NCI-H1694 treated with DMSO at 0.1 percent for 48 hours (cell line): ENCODE measurements at regions not wholly inside any gene's neighbourhood (a gene's known extent, or its start where the extent isn't known, plus 50 kb on each side); places are given as distances from the start of the nearest gene placed in this dataset.

Experiments
- DNase-seq: peaks from one replicate; lab custom pipeline; 2025; lab: John Stamatoyannopoulos, UW

DNA sequence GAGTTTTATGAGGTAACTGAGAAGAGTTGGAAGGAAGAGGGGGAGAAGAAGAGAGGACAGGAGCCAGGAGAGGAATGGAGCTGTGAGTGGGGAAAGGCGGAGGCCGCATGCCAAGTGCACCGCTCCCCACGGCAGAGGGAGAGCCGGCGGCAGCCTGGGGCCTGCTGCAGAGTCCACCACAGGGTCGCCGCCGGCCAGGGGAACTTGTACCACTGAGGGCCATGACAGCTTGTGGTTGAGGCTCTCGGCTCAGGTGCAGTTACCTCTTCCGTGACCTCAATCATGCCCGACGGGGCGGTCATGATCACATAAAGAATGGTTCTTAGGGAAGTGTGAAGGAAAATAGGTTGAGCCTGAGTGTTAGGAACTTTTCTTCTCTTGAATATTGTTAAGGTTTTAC, 325.0 kb downstream of the SNAPC1 start:
- DNase-seq, result no peak

DNA sequence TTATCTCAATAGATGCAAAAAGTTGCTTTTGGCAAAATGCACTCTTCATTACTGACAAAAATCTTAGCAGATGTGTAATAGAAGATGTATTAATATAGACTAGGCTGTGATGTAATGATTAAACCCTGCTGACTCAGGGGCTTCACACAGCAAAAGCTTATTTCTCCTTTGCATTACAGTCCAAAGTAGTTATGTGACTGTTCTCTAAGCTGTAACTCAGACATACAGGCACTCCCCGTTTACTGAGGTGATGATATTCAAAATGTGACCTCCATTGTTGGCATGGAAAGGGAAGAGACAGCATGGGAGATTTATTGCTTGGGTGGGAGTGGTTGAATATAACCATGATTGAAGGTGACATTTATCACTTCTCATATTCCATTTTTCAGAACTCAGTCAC, 331.5 kb downstream of the SNAPC1 start:
- DNase-seq, result no peak

DNA sequence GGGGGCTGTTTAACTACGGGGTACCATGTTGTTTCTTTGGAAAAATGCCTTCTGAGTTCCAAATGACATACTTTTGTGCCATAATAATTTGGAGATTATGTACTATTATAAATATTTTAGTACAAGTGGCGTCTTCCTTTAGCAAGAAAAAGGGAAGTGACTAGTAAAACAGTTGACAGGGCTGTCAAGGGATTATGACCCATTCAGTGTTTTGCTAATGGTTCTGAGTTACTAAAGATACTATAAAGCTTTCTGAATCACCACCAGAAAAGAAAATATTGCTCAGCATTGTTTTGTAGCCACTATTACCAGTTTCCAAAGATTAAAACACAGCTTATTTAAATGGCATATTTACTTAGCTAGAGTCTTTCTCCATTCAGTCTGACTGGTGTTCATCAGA, 334.9 kb downstream of the SNAPC1 start:
- no peak for DNase-seq

DNA sequence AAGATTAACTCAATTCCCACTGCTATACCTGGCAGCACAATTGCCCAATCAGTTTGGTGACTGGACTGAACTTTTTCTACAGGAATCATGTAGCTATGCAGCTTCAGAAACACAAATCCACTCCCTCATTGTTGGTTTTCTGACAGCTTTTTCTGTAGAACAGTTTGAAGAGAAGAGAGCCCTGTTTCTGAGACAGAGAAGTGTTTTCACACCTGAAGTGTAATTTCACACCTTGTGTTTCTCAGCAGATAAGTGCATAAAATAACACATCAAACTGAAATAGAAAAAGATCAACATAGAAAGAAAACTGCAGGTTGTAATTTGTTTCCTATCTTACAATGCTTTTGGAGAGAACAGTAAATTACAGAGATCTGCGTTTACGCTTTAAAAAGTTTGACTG, 335.6 kb downstream of the SNAPC1 start:
- no peak for DNase-seq

DNA sequence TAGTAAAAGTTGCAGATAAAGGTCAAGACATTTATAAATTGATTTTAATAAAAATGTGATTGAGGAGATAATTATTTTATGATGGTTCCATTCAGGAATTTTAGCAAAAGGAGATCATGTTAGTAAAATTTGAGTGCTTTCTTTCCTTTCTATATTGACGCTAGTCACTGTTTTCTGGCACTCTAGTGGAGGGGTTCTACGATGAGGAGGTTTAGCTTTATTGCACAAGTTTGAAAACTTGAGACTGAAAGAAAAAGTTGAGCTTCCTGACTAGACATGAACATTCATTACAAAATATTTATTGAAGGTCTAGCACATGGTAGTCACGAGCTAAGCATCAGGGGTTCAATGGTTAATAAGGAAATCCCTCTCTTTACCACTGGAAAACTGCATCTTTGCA, 336.1 kb downstream of the SNAPC1 start:
- DNase-seq, result no peak

DNA sequence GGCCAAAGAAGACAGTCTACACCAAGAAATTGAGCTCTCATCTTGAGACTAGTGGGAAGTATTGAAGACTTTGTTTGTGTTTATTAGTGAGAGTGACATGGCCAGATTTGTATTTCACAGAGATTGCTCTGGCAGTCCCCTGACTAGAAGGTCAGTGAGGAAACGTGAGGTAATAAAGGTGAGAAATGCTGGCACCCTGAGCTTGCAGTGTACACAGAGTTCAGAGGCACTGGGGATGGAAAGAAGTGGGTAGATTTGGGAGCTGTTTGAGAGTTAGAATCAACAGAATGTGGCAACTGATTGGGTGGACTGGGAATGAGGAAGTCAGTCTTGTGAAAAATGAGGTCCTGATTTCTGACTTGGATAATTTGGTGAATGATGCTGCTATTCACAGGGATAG, 336.9 kb downstream of the SNAPC1 start:
- no peak for DNase-seq

DNA sequence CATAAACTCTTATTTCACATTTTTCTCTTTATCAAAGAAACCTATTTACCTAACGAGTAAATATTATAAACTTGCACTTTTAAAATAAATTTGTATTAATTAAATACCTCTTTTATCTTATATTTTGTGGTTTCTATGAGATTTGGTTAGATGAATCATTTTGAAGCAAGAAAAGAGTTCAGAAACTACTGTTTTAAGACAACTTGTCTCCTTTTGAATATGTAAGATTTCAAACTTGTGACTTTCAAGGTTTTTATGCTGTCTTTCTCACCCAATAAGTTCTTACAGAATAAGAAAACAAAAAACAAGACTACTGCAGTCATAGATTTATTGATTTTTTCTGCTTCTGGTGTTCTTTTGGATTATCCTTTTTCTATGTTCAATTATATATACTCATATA, 339.0 kb downstream of the SNAPC1 start:
- DNase-seq, result no peak

DNA sequence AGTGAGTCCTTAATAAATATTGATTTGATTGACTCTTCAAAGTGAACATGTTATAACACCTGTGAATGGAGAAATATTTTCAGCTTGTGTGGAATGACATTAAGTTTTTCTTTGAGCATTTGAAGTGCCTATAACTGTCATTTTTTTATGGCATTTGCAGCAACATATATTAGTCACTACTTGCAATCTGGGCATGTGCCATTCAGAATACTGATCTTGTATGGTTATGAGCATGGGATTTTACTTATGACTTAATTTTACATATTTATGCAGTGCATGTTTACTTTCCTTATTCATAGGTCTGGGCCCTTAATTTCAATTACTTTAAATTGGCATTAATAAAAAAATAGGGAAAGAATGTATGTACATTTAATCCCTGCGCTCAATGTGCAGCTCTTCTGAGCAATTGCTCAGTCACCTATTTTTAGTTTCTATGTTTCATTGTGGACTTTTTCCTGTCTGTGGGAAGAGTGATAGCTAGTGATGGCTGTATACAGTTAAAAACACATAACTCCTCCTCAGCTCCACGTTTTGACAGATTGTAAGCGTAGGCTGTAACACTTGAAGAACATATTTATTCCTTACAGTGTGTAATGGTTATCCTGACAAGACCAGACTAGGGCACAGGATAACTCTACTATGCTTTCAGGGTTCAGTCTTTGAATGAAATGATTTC, 339.6 kb downstream of the SNAPC1 start:
- no peak for DNase-seq

DNA sequence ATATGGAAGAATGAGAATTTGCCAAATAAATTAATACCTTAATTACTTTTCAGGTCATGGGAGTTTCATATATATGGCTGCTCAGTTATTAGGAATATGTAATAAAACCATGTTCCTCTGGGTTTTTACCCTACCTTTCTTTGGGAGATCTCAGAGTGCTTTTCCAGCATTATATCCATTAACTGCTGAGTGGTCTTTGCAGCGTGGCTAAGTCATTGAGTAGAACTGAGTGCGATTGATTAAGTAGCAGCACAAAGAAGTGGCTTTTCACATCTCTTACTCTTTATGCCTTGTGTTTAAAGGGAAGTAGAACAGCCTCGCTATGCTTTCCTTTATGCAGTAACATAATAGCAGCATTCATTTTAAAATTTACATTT, 340.1 kb downstream of the SNAPC1 start:
- no peak for DNase-seq

DNA sequence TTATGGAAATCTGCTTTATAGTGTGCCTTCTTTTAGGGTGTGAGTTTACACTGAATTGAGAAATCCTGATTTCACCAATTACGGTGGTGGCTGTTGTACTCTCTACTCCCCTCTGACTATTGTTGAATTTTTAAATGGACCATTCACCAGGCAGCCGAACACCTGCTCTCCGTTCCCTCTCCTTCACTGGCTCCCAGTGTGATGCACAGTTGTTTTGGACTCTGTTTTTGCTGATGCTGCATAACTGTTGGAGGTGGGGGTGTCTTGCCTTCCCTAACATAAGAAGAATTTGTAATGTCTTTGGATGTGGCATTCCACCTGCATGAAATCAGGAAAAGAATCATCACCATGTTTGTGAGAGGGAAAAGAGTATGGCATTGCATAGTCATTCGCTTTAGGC, 341.2 kb downstream of the SNAPC1 start:
- DNase-seq, result no peak

DNA sequence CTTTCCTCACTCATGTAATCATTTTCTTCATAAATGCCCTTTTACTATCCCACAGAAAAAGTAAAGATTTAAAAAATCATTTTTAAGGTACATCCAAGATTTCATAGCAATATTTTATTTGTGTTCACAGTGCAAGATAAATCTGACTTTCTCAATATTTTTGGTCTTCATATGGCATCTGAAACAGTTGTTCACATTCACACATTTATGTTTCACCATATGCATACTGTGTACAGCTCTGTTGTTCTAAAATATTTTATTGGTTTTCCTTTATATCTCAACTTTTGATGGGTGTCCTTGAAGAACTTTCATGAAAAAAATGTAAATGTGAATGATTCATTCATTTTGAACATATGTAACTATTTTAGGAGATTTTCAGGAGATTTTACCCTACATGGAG, 348.7 kb downstream of the SNAPC1 start:
- no peak for DNase-seq

DNA sequence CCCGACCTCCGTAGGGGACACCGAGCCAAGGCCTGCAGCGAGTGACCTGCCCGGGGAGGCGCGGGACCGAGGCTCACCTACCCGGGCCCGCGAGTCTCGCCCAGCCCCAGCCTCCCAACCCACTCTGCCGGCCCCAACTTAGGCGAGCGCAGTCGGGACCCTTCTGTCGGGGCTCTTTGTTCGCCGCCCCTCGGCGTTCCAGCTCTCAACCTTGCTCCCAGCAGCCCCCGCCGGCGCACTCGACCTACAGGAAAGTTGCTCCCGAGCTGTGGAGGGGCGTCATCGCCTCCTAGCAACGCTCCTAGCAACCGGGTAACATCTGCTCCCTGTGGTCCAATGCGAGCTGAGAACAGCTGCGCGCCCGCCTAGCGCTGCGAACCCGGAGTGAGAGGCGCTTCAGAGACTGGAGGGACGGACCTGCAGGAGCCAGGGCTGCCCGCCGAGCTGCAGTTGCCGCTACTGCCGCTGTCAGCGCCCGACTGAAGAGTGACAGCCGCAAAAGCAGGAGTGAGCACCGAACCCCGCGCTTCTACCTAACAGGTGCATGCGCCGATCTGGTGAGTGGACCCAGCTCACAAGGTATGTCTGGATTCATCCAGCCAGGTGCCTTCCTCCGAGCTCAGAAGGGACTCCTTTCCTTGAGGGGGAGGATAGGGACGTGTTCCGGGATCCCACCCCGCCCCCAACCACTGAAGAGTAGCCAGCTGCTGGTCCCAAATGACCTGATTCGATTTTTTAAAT, 355.0 kb downstream of the SNAPC1 start:
- DNase-seq, result peak; percentile 94

DNA sequence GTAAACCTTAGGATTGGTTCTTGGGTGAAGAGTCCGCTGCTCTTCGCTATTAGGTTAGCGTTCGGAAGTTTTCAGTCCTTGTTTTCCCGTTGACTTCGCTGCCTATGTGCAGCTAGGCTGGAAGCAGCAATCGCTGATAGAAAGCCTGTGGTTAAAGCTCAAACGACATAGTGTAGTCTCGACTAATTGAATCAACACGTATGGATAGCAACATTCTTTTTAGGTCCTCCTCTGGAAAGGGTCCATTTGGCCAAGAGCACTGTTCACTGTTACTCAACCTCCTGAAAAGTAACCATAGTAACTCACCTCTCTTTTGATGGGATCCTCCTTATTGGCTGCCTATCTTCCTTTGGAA, 355.5 kb downstream of the SNAPC1 start:
- DNase-seq, result peak; percentile 42

DNA sequence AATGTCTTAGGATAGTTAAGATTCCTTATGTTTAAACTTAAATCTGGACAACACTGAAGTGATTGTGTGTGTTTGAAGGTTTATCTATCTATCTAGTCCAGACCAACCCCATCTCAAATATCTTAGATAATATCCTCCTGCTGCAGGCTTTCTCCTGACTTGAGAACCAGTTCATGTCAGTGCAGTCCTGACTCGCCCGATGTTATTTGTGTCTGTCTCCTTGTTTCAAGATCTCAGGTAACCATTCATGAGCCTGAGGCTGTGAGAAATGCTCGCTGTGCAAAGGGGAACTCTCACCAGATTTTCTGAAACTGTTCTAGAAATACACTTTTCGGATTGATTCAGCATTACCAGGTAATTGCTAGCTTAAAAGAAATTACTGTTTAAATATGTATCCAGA, 356.2 kb downstream of the SNAPC1 start:
- no peak for DNase-seq

DNA sequence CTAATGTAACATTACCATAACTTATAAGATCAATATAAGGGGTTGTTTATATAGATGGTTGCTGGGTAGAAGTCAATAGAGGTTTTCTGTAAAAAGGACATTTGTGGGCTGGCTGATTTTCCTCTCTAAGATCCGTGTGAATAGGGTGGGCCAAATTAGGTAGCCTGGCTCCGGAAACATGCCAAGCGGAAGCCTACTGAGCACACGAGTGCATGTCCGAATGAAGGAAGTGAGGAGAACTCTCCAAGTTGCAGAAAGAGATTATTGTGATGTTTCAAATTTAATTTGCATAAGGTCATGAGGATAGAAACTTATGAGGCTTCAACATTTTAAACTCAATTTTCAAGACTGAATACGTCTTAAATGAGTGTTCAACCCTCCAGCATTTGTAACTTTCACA, 356.7 kb downstream of the SNAPC1 start:
- no peak for DNase-seq

DNA sequence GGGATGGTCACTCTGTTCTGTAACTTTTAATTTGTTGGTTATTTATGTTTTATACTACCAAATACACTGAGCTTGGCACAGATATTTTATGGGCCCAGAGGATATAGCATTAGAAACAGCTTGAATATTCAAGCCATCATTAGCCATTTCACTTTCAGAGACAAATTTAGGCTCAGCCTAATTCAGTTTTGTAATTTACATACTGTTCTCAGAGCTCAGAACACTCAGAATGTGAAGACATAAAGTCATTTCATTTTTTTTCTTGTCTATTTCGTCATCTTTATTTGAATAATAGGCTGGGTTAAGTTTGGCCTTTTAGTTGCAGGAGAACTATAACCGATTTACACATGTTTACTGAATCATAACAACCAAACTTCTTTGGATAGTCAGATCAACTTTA, 361.7 kb downstream of the SNAPC1 start:
- DNase-seq, result no peak

DNA sequence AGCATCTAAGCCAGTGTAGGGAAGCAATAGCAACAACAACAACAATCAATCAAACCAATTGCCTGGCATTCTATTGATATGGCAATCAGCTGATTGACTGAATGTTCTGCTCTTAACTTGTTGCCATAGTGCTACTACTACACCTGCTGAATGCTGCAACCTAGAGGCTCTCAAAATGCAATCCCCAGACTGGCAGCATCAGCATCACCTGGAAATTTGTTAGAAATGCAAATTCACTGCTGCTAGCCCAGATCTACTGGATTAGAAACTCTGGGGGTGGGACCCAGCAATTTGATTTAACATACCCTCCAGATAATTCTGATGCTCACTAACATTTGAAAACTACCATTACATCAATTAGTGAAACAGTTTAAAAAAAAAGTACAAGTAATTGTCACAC, 363.6 kb downstream of the SNAPC1 start:
- no peak for DNase-seq

DNA sequence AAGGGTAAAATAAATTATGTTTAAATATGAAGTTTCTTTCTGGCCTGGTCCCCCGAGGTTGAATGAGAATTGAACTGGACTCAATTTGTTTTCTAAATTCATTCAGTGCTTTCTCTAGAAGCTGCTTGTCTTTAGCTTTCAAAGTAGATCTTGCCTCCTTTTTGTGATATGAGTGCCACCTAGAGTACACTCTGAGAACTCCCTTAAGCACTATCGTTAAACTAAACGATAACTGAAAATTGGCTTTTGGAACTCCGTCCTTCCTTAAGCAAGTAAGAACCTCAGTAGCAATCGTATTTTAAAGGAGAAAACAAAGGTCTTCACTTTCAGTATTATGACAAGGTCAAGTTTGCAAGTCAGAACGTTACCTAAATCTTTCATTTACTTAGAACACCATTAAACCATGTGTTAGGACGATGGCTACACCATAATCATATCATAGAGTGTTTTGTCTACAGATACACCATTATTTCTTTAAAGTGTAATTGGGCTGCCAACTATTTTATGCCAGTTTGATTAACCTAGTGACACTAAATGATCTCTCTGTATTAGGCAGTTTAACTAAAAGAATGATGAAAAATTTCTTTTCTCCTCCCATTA, 364.8 kb downstream of the SNAPC1 start:
- peak; percentile 93 for DNase-seq

DNA sequence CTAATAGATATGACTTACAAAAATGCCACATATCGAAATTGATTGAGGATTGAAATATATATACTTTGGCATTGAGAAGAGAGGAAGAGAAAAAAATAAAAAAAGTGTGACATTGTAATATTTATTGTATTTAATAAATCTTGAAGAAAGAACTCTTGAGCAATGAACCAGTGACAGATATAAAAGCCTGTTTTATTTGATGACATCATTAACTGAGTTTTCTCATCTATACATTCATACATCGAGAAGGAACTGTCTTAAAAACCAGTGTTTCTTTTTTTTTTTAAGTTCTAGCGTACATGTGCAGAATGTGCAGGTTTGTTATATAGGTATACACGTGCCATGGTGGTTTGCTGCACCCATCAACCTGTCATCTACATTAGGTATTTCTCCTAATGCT, 368.2 kb downstream of the SNAPC1 start:
- no peak for DNase-seq

DNA sequence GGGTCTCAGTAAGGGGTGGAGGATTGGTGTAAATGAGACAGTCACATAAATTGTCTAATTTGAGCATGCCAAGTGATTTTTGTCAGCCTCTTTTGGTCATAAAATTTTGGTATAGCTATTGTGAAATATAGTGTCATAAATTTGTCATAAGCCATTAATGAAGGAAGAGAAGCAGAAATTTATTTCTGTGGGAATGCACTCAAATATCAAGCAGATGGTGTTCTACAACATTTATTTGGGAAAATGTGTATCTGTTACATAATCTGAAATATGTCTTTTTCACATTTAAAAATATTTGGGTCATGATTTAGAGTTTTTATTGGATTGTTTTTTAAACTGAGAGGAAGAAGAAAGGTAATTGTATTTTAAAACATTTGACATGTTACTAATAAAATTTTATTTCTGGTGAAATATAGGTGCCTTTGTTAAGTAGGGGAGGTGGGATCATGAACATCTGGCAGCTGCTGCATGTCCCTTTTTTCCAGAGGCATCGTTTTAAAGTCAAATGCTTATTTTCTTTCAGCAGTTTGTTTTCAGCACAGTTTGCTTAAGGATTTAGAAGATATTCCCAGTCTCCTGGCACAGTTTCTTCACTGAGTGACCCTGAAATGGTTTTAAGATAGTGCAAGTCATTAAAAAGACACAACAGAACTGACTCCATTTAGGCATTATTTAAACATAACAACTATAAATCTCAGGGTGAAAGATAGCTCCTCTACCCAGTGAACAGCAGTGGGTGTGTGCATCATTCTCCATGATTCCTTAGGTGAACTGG, 371.7 kb downstream of the SNAPC1 start:
- peak; percentile 85 for DNase-seq

DNA sequence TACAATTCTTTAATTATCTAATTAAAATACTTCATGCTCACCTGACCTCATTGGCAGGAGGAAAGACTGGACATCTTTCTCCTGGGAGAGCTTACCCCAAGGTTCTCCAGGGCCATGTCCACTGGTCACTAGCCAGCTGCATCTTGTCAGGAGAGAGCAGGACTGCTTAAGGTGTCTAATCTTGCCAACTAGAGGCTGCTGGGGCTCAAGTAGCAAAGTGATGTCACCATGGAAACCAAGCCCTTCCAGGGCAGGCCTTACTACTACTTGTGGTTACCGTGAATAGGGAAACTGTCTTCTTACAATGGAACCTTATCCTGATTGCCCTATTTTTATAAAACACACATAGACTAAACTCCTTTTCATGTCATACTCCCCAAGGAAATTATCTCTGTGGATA, 376.4 kb downstream of the SNAPC1 start:
- DNase-seq, result no peak

DNA sequence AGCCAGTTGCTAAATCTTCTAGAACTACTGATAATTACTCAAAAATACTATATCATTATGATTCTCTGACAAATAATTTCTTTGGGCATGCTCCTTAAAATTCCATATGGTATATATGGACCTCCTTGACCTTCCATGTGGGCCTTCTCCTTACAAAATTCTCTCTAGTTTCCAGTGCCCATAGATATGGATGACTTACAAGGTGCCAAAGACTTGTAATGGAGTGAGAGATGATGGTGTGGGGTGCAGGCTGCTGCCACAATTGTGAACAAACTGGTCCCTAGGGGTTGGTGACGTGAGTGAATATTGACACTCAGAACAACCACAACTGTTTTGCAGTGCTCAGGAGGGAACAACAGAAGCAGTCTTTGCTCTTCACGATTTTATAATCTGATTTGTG, 378.9 kb downstream of the SNAPC1 start:
- DNase-seq, result no peak

DNA sequence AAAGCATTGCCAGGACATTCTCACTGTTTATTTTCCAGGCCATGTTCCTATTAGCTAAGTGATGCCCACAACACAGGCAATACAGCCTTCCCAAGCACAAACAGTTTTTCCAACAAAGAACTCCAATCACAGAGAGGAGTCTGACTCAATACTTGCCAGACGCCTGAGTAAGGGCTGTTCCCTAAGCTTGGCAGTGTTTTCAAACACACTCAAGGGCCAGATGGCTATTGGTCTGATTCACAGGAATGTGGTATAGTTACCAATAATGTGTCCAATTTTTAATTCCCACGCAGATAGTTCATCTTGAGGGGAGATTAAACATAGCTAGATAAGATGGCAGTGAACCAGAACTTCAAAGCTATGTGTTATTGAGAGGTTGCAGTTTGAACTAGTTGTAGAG, 381.0 kb downstream of the SNAPC1 start:
- DNase-seq, result no peak
